ENCODE measurements at regions not wholly inside any gene's neighbourhood (a gene's known extent, or its start where the extent isn't known, plus 50 kb on each side); places are given as distances from the start of the nearest gene placed in this dataset.

DNA sequence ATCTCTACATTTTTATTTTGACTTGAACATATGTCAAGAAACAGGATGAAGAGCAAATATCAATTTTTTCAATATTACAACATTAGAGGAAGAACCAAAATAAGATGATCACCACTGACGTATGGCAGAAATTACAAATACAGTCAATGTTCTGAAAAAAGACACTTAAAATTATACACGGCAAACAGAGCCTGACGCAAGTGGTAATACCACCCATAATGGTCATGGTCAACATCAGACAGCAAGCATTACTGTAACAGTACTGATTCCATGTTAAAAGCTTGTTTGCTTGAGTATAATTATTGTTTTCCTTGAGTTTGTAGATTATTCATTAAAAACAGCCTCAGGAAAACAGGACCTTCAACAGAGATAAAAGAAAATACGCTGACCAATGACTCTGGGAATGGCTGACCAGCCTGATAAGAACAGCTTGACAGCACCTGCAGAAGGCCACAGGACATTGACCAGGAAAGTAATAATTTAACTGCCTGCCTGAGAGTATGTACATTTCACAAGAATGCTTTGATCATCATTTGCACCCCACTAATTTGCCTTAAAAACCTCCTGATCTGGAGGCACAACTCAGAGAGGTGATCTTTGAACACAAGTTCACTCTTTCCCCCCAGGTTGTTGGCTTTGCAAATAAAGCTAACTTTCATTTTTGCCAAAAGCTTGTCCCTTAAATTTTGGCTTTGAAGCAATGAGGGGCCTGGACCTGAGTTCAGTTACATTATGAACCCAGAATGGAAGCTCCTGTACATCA, 187.3 kb downstream of the IPO8 start:
- no peak overlapping the region for H3K27ac ChIP-seq (ENCODE audit: low read depth in 2 of 2, low read length in 2 of 2)
- H3K4me1 ChIP-seq (ENCODE audit: control insufficient read depth in 2 of 2, insufficient read depth in 2 of 2, low read length in 2 of 2) = no peaks in the 10 kb centered on the region

DNA sequence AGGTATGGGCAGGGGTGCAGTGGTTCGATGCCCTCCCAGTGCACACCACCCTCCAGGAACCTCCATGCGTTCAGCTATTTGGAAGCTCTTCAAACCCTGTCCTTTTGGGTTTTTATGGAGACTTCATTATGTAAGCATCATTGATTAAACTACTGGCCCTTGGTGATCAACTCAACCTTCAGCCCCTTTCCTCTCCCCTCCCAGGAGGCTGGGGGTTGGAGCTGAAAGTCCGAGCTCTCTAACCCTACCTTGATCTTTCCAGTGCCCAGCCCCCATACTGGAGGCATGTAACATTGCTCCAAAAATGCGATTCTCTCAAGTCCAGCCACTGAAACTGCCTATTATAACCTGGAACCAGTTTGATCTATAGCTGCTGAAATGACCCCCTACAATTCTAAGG, 188.1 kb downstream of the IPO8 start:
- no peaks in the 10 kb centered on the region for H3K9me3 ChIP-seq (ENCODE audit: control insufficient read depth in 2 of 2, low read length in 2 of 2)
- H3K36me3 ChIP-seq (ENCODE audit: control insufficient read depth in 2 of 2, insufficient read depth in 2 of 2, low read length in 2 of 2) = no peaks in the 10 kb centered on the region
- no peaks in the 10 kb centered on the region for H3K4me1 ChIP-seq (ENCODE audit: control insufficient read depth in 2 of 2, insufficient read depth in 2 of 2, low read length in 2 of 2)
- H3K27ac ChIP-seq (ENCODE audit: low read depth in 2 of 2, low read length in 2 of 2) = no peak overlapping the region
- H3K27me3 ChIP-seq (ENCODE audit: control insufficient read depth in 2 of 2, insufficient read depth in 2 of 2, low read length in 2 of 2) = no peaks in the 10 kb centered on the region
- H3K4me3 ChIP-seq (ENCODE audit: low read length in 2 of 2) = no peak overlapping the region
- no peak overlapping the region for H3K9ac ChIP-seq (ENCODE audit: low read depth in 1 of 2, low read length in 2 of 2)

More for the DNA sequence above, 187.3 kb downstream of the IPO8 start:
- Histone ChIP-seq H3K9ac (ENCODE audit: low read depth in 1 of 2, low read length in 2 of 2) (no peak overlapping the region), H3K4me3 (ENCODE audit: low read length in 2 of 2) (no peak overlapping the region), H3K36me3 (ENCODE audit: control insufficient read depth in 2 of 2, insufficient read depth in 2 of 2, low read length in 2 of 2) (no peaks in the 10 kb centered on the region), H3K27me3 (ENCODE audit: control insufficient read depth in 2 of 2, insufficient read depth in 2 of 2, low read length in 2 of 2) (no peaks in the 10 kb centered on the region), H3K9me3 (ENCODE audit: control insufficient read depth in 2 of 2, low read length in 2 of 2) (no peaks in the 10 kb centered on the region)

DNA sequence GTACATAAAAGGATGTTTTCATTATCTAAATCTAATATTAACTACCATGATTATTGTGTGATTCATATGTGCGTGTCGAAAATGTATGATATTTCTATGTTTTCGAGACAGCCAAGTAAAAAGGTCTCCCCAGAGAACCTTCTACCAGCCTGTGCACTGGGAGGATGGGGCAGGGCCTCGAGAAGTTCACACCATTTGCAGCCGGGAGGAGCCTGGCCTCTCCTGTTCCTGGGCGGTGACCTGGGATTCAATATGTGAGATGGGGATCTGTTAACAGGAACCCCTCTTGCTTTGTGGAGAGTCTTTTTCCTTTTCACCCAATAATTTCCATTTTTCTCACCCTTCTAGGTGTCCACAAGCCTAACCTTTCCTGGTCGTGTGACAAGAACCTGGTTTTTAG, 189.3 kb downstream of the IPO8 start:
- no peaks in the 10 kb centered on the region for H3K27me3 ChIP-seq (ENCODE audit: control insufficient read depth in 2 of 2, insufficient read depth in 2 of 2, low read length in 2 of 2)
- H3K9me3 ChIP-seq (ENCODE audit: control insufficient read depth in 2 of 2, low read length in 2 of 2) = no peaks in the 10 kb centered on the region
- no peak overlapping the region for H3K27ac ChIP-seq (ENCODE audit: low read depth in 2 of 2, low read length in 2 of 2)
- no peaks in the 10 kb centered on the region for H3K4me1 ChIP-seq (ENCODE audit: control insufficient read depth in 2 of 2, insufficient read depth in 2 of 2, low read length in 2 of 2)
- no peak overlapping the region for H3K9ac ChIP-seq (ENCODE audit: low read depth in 1 of 2, low read length in 2 of 2)
- H3K4me3 ChIP-seq (ENCODE audit: low read length in 2 of 2) = no peak overlapping the region
- no peaks in the 10 kb centered on the region for H3K36me3 ChIP-seq (ENCODE audit: control insufficient read depth in 2 of 2, insufficient read depth in 2 of 2, low read length in 2 of 2)

DNA sequence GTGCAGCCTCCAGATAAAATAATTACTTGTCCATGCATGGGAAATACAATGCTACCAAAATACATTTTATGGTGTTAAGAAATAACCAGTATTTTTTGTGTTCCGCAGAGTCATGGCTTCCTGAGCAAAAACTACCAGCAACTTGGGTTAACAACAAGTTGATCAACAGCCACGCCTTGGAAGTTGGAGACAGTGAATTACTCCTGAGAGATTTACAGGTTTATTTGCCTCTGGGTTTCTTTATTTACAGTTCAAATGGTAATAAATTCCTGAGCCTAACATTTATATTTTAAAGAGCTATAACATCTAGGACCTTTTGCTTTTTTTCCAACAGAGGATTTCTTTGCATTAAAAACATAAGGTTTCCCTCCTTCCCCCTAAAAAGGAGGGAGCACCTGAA, 194.0 kb downstream of the IPO8 start:
- Histone ChIP-seq H3K36me3 (ENCODE audit: control insufficient read depth in 2 of 2, insufficient read depth in 2 of 2, low read length in 2 of 2) (no peaks in the 10 kb centered on the region), H3K4me1 (ENCODE audit: control insufficient read depth in 2 of 2, insufficient read depth in 2 of 2, low read length in 2 of 2) (no peaks in the 10 kb centered on the region), H3K9ac (ENCODE audit: low read depth in 1 of 2, low read length in 2 of 2) (no peak overlapping the region), H3K9me3 (ENCODE audit: control insufficient read depth in 2 of 2, low read length in 2 of 2) (no peaks in the 10 kb centered on the region), H3K27ac (ENCODE audit: low read depth in 2 of 2, low read length in 2 of 2) (no peak overlapping the region), H3K27me3 (ENCODE audit: control insufficient read depth in 2 of 2, insufficient read depth in 2 of 2, low read length in 2 of 2) (no peaks in the 10 kb centered on the region), H3K4me3 (ENCODE audit: low read length in 2 of 2) (no peak overlapping the region)

DNA sequence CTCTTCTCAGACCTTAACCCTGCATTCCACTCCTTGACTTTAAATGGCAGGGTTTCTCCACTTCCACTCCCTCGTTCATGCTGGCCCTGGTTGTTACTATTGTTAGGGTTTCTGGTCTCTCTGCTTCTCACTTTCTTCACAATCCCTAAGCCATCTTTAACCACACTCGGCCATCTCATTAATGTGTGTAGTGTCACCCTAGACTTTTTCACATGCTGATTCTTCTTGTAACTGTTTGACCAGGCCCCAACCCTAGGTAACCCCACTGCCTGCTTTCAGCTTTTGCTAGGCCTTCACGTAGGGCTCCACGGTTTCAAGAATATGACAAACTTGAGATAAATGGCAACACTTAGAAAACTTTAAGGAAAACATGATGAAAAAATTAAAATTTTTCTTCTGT, 195.1 kb downstream of the IPO8 start:
- Histone ChIP-seq H3K9me3 (ENCODE audit: control insufficient read depth in 2 of 2, low read length in 2 of 2) (no peaks in the 10 kb centered on the region), H3K4me1 (ENCODE audit: control insufficient read depth in 2 of 2, insufficient read depth in 2 of 2, low read length in 2 of 2) (no peaks in the 10 kb centered on the region), H3K4me3 (ENCODE audit: low read length in 2 of 2) (no peak overlapping the region), H3K9ac (ENCODE audit: low read depth in 1 of 2, low read length in 2 of 2) (no peak overlapping the region), H3K36me3 (ENCODE audit: control insufficient read depth in 2 of 2, insufficient read depth in 2 of 2, low read length in 2 of 2) (no peaks in the 10 kb centered on the region), H3K27me3 (ENCODE audit: control insufficient read depth in 2 of 2, insufficient read depth in 2 of 2, low read length in 2 of 2) (no peaks in the 10 kb centered on the region), H3K27ac (ENCODE audit: low read depth in 2 of 2, low read length in 2 of 2) (no peak overlapping the region)

DNA sequence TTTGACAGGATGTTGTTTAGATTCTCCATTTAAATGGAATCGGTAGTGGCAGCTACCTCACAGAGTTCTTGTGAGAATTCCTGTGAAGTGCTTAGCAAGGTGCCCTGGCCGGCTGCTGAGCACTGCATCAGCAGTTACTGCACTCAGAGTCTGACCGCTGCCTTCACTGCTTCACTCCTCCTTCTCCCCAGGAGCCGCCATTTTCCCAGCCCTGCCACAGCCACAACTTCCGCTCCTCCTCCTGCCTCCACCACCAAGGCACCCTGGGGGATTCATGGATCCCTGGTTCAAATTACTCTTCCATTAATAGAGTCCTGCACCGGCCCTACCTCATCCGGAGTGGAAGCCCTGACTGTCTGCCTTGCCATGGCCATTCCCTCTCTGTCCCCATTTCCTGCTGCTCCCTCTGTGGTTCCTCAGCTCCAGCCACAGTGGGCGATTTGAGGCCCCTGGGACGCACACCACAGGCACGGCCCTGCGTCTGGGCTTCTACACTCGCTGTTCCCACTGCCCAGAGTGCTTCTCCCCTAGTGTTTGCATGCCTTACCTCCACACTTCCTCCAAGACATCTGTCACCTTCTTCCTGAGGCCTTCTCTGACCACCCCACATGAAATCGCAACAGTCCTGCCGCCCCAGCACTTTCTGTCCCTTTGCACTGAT, 210.3 kb downstream of the IPO8 start:
- Histone ChIP-seq H3K4me3 (ENCODE audit: low read length in 2 of 2) (no peak overlapping the region), H3K27ac (ENCODE audit: low read depth in 2 of 2, low read length in 2 of 2) (no peak overlapping the region), H3K9ac (ENCODE audit: low read depth in 1 of 2, low read length in 2 of 2) (no peak overlapping the region), H3K27me3 (ENCODE audit: control insufficient read depth in 2 of 2, insufficient read depth in 2 of 2, low read length in 2 of 2) (no peaks in the 10 kb centered on the region), H3K4me1 (ENCODE audit: control insufficient read depth in 2 of 2, insufficient read depth in 2 of 2, low read length in 2 of 2) (no peaks in the 10 kb centered on the region), H3K36me3 (ENCODE audit: control insufficient read depth in 2 of 2, insufficient read depth in 2 of 2, low read length in 2 of 2) (no peaks in the 10 kb centered on the region), H3K9me3 (ENCODE audit: control insufficient read depth in 2 of 2, low read length in 2 of 2) (no peaks in the 10 kb centered on the region)

DNA sequence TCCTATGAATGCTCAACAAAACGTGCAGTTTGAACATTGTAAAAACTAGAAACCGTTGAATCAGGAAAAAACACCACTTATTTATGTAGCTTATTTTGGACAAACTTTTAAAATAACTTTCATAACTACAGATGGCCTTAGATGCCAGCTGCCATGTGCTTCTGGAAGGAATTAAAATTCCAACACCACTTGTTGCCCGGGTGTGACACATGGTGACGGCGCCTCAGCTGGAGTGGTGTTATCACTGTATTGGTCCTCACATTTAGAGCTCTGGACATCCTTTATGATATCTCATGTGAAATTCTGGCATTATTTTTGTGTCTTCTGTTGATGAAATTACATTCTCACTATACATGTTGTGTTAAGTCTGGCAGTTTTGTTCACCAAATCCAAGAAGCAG, 211.0 kb downstream of the IPO8 start:
- Histone ChIP-seq H3K27ac (ENCODE audit: low read depth in 2 of 2, low read length in 2 of 2) (no peak overlapping the region), H3K9ac (ENCODE audit: low read depth in 1 of 2, low read length in 2 of 2) (no peak overlapping the region), H3K4me1 (ENCODE audit: control insufficient read depth in 2 of 2, insufficient read depth in 2 of 2, low read length in 2 of 2) (no peaks in the 10 kb centered on the region), H3K27me3 (ENCODE audit: control insufficient read depth in 2 of 2, insufficient read depth in 2 of 2, low read length in 2 of 2) (no peaks in the 10 kb centered on the region), H3K36me3 (ENCODE audit: control insufficient read depth in 2 of 2, insufficient read depth in 2 of 2, low read length in 2 of 2) (no peaks in the 10 kb centered on the region), H3K9me3 (ENCODE audit: control insufficient read depth in 2 of 2, low read length in 2 of 2) (no peaks in the 10 kb centered on the region), H3K4me3 (ENCODE audit: low read length in 2 of 2) (no peak overlapping the region)

DNA sequence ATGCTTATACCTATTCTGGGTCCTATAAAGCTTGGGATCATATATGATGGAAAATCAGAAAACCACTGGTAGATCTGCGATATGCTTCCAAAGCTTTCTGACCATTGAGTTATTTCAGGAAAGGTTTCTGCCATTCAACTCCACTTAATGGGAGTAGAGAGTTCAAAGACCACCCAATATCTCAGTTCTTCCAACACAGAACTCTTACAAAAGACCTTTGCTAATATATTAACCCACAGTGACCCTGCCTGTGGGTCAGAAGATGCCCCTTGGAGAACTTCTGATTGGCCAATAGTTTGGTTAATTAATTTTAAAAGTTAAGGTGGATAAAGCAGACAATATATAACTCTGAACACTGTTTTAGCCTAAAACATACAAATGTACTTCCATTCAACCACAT, 213.0 kb downstream of the IPO8 start:
- H3K4me1 ChIP-seq (ENCODE audit: control insufficient read depth in 2 of 2, insufficient read depth in 2 of 2, low read length in 2 of 2) = no peaks in the 10 kb centered on the region
- H3K27me3 ChIP-seq (ENCODE audit: control insufficient read depth in 2 of 2, insufficient read depth in 2 of 2, low read length in 2 of 2) = no peaks in the 10 kb centered on the region
- no peaks in the 10 kb centered on the region for H3K9me3 ChIP-seq (ENCODE audit: control insufficient read depth in 2 of 2, low read length in 2 of 2)
- no peaks in the 10 kb centered on the region for H3K36me3 ChIP-seq (ENCODE audit: control insufficient read depth in 2 of 2, insufficient read depth in 2 of 2, low read length in 2 of 2)
- no peak overlapping the region for H3K4me3 ChIP-seq (ENCODE audit: low read length in 2 of 2)
- no peak overlapping the region for H3K27ac ChIP-seq (ENCODE audit: low read depth in 2 of 2, low read length in 2 of 2)
- no peak overlapping the region for H3K9ac ChIP-seq (ENCODE audit: low read depth in 1 of 2, low read length in 2 of 2)

DNA sequence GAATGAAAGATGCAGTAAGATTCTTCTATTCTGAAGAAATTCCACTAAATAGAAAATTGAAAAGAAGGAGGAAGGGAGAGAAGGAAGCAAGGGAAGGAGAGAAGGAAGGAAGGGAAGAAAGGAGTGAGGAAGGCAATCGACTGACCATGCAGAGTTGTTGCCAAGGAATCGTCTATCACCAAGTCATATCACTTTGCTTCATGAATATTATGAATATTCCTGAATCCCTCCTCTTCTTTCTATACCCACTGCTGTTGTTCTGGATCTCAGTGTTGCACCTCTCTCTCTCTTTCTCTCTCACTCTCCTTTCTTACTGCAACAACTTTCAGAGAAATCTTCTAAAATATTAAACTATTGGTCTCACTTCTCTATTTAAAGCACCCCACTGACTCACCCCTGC, 222.4 kb downstream of the IPO8 start:
- no peaks in the 10 kb centered on the region for H3K4me1 ChIP-seq (ENCODE audit: control insufficient read depth in 2 of 2, insufficient read depth in 2 of 2, low read length in 2 of 2)
- no peak overlapping the region for H3K4me3 ChIP-seq (ENCODE audit: low read length in 2 of 2)
- no peak overlapping the region for H3K27ac ChIP-seq (ENCODE audit: low read depth in 2 of 2, low read length in 2 of 2)
- no peaks in the 10 kb centered on the region for H3K27me3 ChIP-seq (ENCODE audit: control insufficient read depth in 2 of 2, insufficient read depth in 2 of 2, low read length in 2 of 2)
- H3K9ac ChIP-seq (ENCODE audit: low read depth in 1 of 2, low read length in 2 of 2) = no peak overlapping the region
- H3K36me3 ChIP-seq (ENCODE audit: control insufficient read depth in 2 of 2, insufficient read depth in 2 of 2, low read length in 2 of 2) = no peaks in the 10 kb centered on the region
- H3K9me3 ChIP-seq (ENCODE audit: control insufficient read depth in 2 of 2, low read length in 2 of 2) = no peaks in the 10 kb centered on the region

DNA sequence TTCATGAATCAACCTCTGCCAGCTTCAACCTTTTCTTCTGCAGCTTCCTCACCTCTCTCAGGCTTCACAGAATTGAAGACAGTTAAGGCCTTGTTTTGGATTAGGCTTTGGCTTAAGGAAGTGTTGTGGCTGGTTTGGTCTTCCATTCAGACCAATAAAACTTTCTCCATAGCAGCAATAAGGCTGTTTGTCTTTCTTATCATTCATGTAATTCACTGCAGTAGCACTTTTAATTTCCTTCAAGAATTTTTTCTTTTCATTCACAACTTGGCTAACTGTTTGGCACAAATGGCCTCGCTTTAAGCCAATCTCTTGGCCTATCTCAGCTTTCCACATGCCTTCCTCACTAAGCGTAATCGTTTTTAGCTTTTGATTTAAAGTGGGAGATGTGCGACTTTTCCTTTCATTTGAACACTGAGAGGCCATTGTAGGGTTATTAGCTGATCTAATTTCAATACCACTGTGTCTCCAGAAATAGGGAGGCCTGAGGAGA, 229.5 kb downstream of the IPO8 start:
- H3K9me3 ChIP-seq (ENCODE audit: control insufficient read depth in 2 of 2, low read length in 2 of 2) = no peaks in the 10 kb centered on the region
- H3K36me3 ChIP-seq (ENCODE audit: control insufficient read depth in 2 of 2, insufficient read depth in 2 of 2, low read length in 2 of 2) = no peaks in the 10 kb centered on the region
- H3K27ac ChIP-seq (ENCODE audit: low read depth in 2 of 2, low read length in 2 of 2) = no peak overlapping the region
- no peak overlapping the region for H3K9ac ChIP-seq (ENCODE audit: low read depth in 1 of 2, low read length in 2 of 2)
- H3K4me3 ChIP-seq (ENCODE audit: low read length in 2 of 2) = no peak overlapping the region
- H3K27me3 ChIP-seq (ENCODE audit: control insufficient read depth in 2 of 2, insufficient read depth in 2 of 2, low read length in 2 of 2) = no peaks in the 10 kb centered on the region
- H3K4me1 ChIP-seq (ENCODE audit: control insufficient read depth in 2 of 2, insufficient read depth in 2 of 2, low read length in 2 of 2) = no peaks in the 10 kb centered on the region

Measured in mucosa of rectum (tissue), 2 donors.